ENCODE measurements at regions not wholly inside any gene's neighbourhood (a gene's known extent, or its start where the extent isn't known, plus 50 kb on each side); places are given as distances from the start of the nearest gene placed in this dataset.

- TF ChIP-seq CTCF (IDR thresholded peaks at IDR 0.05): no peak
- no peak for TF ChIP-seq EZH2phosphoT487 (IDR thresholded peaks at IDR 0.05)
Observed at GRCh38 chr3:4914464-4914863, 64.8 kb upstream of the BHLHE40 start.
